ENCODE measurements at regions not wholly inside any gene's neighbourhood (a gene's known extent, or its start where the extent isn't known, plus 50 kb on each side); places are given as distances from the start of the nearest gene placed in this dataset.

DNA sequence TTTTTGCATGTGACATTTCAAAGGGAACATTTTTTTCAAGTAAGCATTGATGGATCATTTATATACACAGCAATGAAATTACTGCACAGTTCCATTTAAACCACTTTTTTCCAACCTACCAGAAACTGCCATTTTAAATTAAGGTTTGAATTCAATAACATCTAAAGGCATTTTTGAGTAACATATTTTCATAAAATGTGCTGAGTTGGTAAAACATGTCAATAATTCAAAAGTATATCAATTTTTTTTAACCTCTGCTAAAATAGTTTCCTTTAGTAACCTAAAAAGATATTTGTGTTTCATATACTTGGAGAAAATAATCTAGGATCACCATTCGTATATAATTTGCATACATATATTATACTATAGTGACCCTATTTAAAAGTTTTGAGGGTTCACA is 355.1 kb upstream of the KCNMB2 start:
- TF ChIP-seq, protein P1, sequence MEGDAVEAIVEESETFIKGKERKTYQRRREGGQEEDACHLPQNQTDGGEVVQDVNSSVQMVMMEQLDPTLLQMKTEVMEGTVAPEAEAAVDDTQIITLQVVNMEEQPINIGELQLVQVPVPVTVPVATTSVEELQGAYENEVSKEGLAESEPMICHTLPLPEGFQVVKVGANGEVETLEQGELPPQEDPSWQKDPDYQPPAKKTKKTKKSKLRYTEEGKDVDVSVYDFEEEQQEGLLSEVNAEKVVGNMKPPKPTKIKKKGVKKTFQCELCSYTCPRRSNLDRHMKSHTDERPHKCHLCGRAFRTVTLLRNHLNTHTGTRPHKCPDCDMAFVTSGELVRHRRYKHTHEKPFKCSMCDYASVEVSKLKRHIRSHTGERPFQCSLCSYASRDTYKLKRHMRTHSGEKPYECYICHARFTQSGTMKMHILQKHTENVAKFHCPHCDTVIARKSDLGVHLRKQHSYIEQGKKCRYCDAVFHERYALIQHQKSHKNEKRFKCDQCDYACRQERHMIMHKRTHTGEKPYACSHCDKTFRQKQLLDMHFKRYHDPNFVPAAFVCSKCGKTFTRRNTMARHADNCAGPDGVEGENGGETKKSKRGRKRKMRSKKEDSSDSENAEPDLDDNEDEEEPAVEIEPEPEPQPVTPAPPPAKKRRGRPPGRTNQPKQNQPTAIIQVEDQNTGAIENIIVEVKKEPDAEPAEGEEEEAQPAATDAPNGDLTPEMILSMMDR (conservative IDR thresholded peaks at IDR 0.05) = no peak
- no peak for TF ChIP-seq ZFX (IDR thresholded peaks at IDR 0.05)

All from C4-2B (cell line).